RWPE1 (cell line): ENCODE measurements at regions not wholly inside any gene's neighbourhood (a gene's known extent, or its start where the extent isn't known, plus 50 kb on each side); places are given as distances from the start of the nearest gene placed in this dataset.

Experiments
- CTCF ChIA-PET: fragments of 350-600 bp; sonication (Branson Sonifier 250); formaldehyde crosslinking; extraction: SDS; loops from one replicate; lab custom pipeline; 2021; lab: Yijun Ruan, JAX
- POLR2A ChIA-PET: fragments of 400-600 bp; formaldehyde crosslinking; extraction: SDS; loops from one replicate; lab custom pipeline; 2020; ENCODE audit warnings: antibody characterized with exemption; ENCODE audit not compliant: low non-redundant PET; lab: Yijun Ruan, JAX
- DNase-seq: peaks from one replicate; pipeline ENCODE4 v3.0.0; 2012; ENCODE audit warnings: low spot score
- H3K27ac ChIP-seq: fragments of 450-650 bp; 2 replicates; pipeline ENCODE4 v1.5.1; 2017
- TF ChIP-seq, protein P1 (sequence below): fragments of 450-650 bp; conservative IDR thresholded peaks from 2 replicates; pipeline ENCODE4 v1.5.1; 2017; ENCODE audit warnings: low read depth, mild to moderate bottlenecking

DNA sequence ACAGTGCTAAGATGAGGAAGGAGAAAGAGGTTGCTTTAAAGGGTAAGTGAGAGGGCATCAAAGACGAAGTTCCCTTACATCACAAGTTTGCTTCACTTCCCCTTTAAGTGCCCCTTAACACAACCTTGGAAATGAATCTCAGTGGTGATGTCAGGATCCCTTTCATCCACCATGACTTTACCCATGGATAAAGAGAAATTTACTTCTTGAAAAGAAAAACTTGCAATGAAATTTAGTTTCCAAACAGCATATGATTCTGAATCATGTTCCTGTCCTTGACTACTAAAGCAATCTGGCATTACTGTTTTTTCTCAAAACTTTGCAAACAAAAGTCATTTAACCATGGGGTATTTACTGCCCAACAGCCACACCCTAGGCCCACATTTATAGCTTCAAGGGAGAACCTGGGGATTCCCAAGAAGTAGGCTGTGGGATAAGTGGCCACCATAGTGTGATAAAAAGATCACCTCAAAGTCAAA lies 135.9 kb downstream of the ITGB8 start:
- POLR2A ChIA-PET, result no interaction called here

DNA sequence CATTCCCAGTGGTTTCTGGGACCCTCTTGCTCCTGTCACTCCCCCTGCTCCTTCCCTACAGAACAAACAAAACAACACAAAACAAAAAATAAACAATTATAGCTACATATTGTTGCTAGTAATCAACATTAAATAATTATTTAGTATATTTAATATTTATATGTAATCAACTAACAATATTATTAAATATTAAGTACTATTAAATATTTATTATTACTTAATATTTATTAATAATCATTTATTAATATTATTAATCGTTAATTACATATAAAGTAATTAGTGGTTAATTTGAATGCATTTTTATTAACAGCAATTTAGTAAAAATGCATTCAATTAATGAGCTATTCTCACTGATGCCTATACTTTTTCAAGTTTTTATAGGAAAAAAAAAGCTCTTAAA lies 139.4 kb downstream of the ITGB8 start:
- TF ChIP-seq, protein P1, sequence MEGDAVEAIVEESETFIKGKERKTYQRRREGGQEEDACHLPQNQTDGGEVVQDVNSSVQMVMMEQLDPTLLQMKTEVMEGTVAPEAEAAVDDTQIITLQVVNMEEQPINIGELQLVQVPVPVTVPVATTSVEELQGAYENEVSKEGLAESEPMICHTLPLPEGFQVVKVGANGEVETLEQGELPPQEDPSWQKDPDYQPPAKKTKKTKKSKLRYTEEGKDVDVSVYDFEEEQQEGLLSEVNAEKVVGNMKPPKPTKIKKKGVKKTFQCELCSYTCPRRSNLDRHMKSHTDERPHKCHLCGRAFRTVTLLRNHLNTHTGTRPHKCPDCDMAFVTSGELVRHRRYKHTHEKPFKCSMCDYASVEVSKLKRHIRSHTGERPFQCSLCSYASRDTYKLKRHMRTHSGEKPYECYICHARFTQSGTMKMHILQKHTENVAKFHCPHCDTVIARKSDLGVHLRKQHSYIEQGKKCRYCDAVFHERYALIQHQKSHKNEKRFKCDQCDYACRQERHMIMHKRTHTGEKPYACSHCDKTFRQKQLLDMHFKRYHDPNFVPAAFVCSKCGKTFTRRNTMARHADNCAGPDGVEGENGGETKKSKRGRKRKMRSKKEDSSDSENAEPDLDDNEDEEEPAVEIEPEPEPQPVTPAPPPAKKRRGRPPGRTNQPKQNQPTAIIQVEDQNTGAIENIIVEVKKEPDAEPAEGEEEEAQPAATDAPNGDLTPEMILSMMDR, result no peak
- no peak for DNase-seq
- ChIA-PET CTCF (interaction anchor here (0.6 kb wide), 1 partner anchor 13 kb away, joined by 3 read pairs; no protein-coding TSS in a partner anchor), POLR2A (no interaction called here)
- H3K27ac ChIP-seq, result no peak overlapping the region

More for the DNA sequence above, 135.9 kb downstream of the ITGB8 start:
- TF ChIP-seq, protein P1, result no peak
- H3K27ac ChIP-seq, result no peak overlapping the region
- no peak for DNase-seq
- CTCF ChIA-PET, result no interaction called here

DNA sequence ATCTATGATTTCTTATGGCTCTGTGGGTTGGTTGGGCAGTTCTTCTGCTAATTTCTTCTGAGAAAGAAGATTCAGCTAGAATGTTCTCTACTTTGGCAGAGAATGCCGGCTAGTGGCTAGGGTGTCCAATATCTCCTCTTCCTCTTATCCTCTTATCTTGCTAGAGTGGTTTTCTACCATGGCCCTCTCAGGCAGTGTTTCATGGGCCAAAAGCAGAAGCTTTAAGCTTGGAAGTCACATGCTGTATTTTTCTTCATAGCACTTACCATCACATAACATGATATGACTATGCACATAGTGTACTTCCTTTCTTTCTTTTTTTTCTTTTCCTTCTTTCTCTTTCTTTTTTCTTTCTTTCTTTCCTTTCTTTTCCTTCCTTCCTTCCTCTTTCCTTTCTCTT lies 140.0 kb downstream of the ITGB8 start:
- ChIA-PET POLR2A (no interaction called here), CTCF (interaction anchor here (0.6 kb wide), 1 partner anchor 13 kb away, joined by 3 read pairs; no protein-coding TSS in a partner anchor)
- TF ChIP-seq, protein P1, result no peak
- no peak overlapping the region for H3K27ac ChIP-seq
- DNase-seq, result no peak

DNA sequence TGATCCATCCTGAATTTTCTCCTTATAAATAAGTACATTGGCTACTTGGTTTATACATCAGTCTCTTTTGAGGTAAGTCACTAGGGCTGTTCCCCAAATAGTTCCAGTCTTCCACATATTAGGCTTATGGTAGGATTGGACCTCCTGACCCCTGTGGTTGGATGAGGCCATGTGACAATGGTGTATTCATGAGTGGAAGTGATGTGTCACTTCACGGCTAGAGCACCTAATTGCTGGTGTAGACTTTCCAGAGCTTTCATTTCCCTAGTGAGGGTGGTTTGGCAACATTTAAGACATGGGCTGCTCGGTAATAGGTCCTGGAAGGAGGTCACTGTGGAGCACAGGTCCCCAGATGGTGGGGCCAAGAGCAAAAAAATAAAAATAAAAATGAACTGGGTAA lies 141.2 kb upstream of the ABCB5 start:
- ChIA-PET CTCF (no interaction called here), POLR2A (no interaction called here)
- no peak overlapping the region for H3K27ac ChIP-seq
- TF ChIP-seq, protein P1, result no peak
- no peak for DNase-seq

DNA sequence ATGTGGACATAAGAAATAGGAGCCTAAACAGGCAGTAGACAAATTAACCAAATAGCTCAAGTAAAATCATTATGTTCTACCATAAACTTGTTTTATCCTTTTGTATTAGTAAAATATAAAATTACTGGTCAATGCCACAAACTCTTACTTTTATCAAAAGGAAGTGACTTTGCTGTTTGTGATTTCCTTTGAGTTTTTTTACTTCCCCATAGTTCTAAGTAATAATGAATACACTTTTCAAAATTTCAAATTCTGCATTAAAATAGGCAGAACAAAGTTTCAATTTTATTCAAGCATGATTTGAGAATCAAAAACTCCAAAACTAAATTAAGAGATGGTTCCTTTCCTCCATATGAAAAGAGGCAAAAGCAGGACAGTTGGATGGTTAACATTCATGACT lies 139.7 kb upstream of the ABCB5 start:
- CTCF ChIA-PET, result no interaction called here
- TF ChIP-seq, protein P1, result no peak
- DNase-seq, result no peak
- no peak overlapping the region for H3K27ac ChIP-seq
- POLR2A ChIA-PET, result no interaction called here

DNA sequence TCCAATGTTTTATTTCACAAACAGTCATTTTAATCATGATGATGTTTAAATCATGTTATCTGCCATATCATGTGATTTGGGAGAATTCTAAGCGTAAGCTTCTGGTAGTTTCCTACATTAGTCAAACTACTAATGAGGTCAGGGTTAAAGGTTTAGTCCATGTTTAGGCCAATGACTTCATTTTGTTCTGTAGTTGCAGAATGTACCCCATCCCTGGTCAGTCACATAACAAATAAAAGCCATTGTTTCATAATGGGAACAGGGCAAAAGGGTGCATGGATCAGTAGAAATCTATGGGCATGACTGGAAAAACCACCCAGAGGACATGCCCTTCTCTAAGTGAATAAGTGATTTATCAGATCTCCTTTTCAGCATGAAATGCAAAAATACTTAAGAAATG lies 138.4 kb upstream of the ABCB5 start:
- no peak overlapping the region for H3K27ac ChIP-seq
- no peak for DNase-seq
- TF ChIP-seq, protein P1, result no peak
- ChIA-PET POLR2A (no interaction called here), CTCF (no interaction called here)
